IMR-90 (cell line): ENCODE measurements at regions not wholly inside any gene's neighbourhood (a gene's known extent, or its start where the extent isn't known, plus 50 kb on each side); places are given as distances from the start of the nearest gene placed in this dataset.

Source experiments
- ATAC-seq: fragments of 200-7000 bp; cut with Tn5 transposase; 2 replicates; pipeline ENCODE4 v1.9.1; 2020; ENCODE audit warnings: low read depth, mild to moderate bottlenecking, moderate library complexity
- BruUV-seq: library from RNA; stranded (reverse); fragments of 400-500 nt; replicated peaks from 2 replicates; lab custom pipeline; 2021; lab: Mats Ljungman, UMichigan
- CTCF ChIA-PET: fragments of 300-600 bp; formaldehyde crosslinking; extraction: SDS; loops from one replicate; lab custom pipeline; 2021; ENCODE audit warnings: antibody characterized with exemption; lab: Yijun Ruan, JAX
- POLR2A ChIA-PET: fragments of 300-600 bp; sonication (Branson Sonifier 250); formaldehyde crosslinking; loops from one replicate; lab custom pipeline; 2022; ENCODE audit warnings: antibody characterized with exemption; ENCODE audit not compliant: unreplicated experiment; lab: Charles Lee
- DNase-seq: peaks from one replicate; pipeline ENCODE4 v3.0.0; 2013
- H2AFZ ChIP-seq: replicated peaks from 2 replicates; pipeline ENCODE3; 2013; ENCODE audit warnings: low read length, mild to moderate bottlenecking; ENCODE audit not compliant: poor library complexity
- H2AK5ac ChIP-seq: 2 replicates; pipeline ENCODE4 v1.6.1; 2013; ENCODE audit warnings: low read depth, low read length, inconsistent platforms
- H2AK9ac ChIP-seq: replicated peaks from 2 replicates; pipeline ENCODE3; 2013; ENCODE audit warnings: mild to moderate bottlenecking, low read depth, low read length, moderate library complexity; ENCODE audit not compliant: poor library complexity
- H2BK120ac ChIP-seq: 2 replicates; pipeline ENCODE4 v1.6.1; 2013; ENCODE audit warnings: low read depth, low read length, inconsistent platforms
- H2BK15ac ChIP-seq: 3 replicates; pipeline ENCODE4 v1.6.1; 2013; ENCODE audit warnings: low read depth, low read length, inconsistent platforms
- H2BK20ac ChIP-seq: 2 replicates; pipeline ENCODE4 v1.6.1; 2013; ENCODE audit warnings: low read depth, mild to moderate bottlenecking, inconsistent platforms, low read length, moderate library complexity
- H2BK5ac ChIP-seq: 2 replicates; pipeline ENCODE4 v1.6.1; 2013; ENCODE audit warnings: mild to moderate bottlenecking, low read depth, low read length, inconsistent platforms; ENCODE audit not compliant: poor library complexity, severe bottlenecking
- H3K14ac ChIP-seq: replicated peaks from 2 replicates; pipeline ENCODE4 v1.6.1; 2013; ENCODE audit warnings: low read depth, low read length, inconsistent platforms
- H3K18ac ChIP-seq: 2 replicates; pipeline ENCODE4 v1.6.1; 2013; ENCODE audit warnings: low read depth, low read length, control low read depth
- H3K23ac ChIP-seq: 2 replicates; pipeline ENCODE4 v1.6.1; 2013; ENCODE audit warnings: low read depth, low read length, inconsistent platforms
- H3K27ac ChIP-seq: 2 replicates; pipeline ENCODE4 v1.5.1; 2013; ENCODE audit warnings: mild to moderate bottlenecking, control low read depth, low read length; ENCODE audit not compliant: insufficient read depth
- H3K27me3 ChIP-seq: 2 replicates; pipeline ENCODE4 v1.6.1; 2013; ENCODE audit warnings: low read length; ENCODE audit not compliant: control insufficient read depth, insufficient read depth
- H3K36me3 ChIP-seq: 2 replicates; pipeline ENCODE4 v1.6.1; 2013; ENCODE audit warnings: low read length, mixed read lengths; ENCODE audit not compliant: control insufficient read depth, insufficient read depth
- H3K4ac ChIP-seq: 2 replicates; pipeline ENCODE4 v1.6.1; 2013; ENCODE audit warnings: low read depth, low read length, inconsistent platforms
- H3K4me1 ChIP-seq: 2 replicates; pipeline ENCODE4 v1.6.1; 2013; ENCODE audit warnings: low read length, mixed read lengths; ENCODE audit not compliant: control insufficient read depth, insufficient read depth
- H3K4me2 ChIP-seq: 2 replicates; pipeline ENCODE4 v1.6.1; 2013; ENCODE audit warnings: low read depth, mild to moderate bottlenecking, control low read depth, low read length, moderate library complexity
- H3K4me3 ChIP-seq: 2 replicates; pipeline ENCODE4 v1.5.1; 2013; ENCODE audit warnings: low read depth, mild to moderate bottlenecking, control low read depth, low read length, moderate library complexity; ENCODE audit not compliant: insufficient read depth
- H3K56ac ChIP-seq: 2 replicates; pipeline ENCODE4 v1.6.1; 2013; ENCODE audit warnings: low read length, inconsistent platforms; ENCODE audit not compliant: insufficient read depth; ENCODE audit errors: extremely low read depth
- H3K79me1 ChIP-seq, 2 experiments: 2 replicates each; pipeline ENCODE4 v1.6.1; 2013; ENCODE audit warnings: low read length in 2 of 2, inconsistent platforms in 1 of 2, low read depth in 1 of 2
- H3K9ac ChIP-seq: 2 replicates; pipeline ENCODE4 v1.6.1; 2013; ENCODE audit warnings: low read depth, low read length, control low read depth
- H3K9me1 ChIP-seq: 2 replicates; pipeline ENCODE4 v1.6.1; 2013; ENCODE audit warnings: low read length, inconsistent platforms; ENCODE audit not compliant: insufficient read depth
- H3K9me3 ChIP-seq: 2 replicates; pipeline ENCODE4 v1.6.1; 2013; ENCODE audit warnings: low read length; ENCODE audit not compliant: control insufficient read depth, insufficient read depth
- H4K20me1 ChIP-seq: 2 replicates; pipeline ENCODE4 v1.6.1; 2013; ENCODE audit warnings: low read length, inconsistent platforms; ENCODE audit not compliant: insufficient read depth
- H4K5ac ChIP-seq: 2 replicates; pipeline ENCODE4 v1.6.1; 2013; ENCODE audit warnings: mild to moderate bottlenecking, low read depth, low read length, control low read depth
- H4K8ac ChIP-seq, 2 experiments: 2 replicates each; pipeline ENCODE4 v1.6.1; 2013; ENCODE audit warnings: low read depth in 2 of 2, low read length in 2 of 2, control low read depth in 1 of 2, inconsistent platforms in 1 of 2
- H4K91ac ChIP-seq: 2 replicates; pipeline ENCODE4 v1.6.1; 2013; ENCODE audit warnings: low read depth, low read length, inconsistent platforms; ENCODE audit not compliant: insufficient read depth
- BHLHE40 ChIP-seq: fragments of 150-350 bp; IDR thresholded peaks from 2 replicates; pipeline ENCODE4 v1.6.1; 2016; ENCODE audit warnings: mild to moderate bottlenecking, low read depth, low read length
- POLR2A ChIP-seq: IDR thresholded peaks from 2 replicates; pipeline ENCODE4 v1.6.1; 2012; ENCODE audit warnings: mild to moderate bottlenecking, low read depth, low read length
- WGBS, 2 experiments: methylation state at CpG; one replicate each; pipeline versions ENCODE4 v1.1.5 to v1.1.7; 2013; ENCODE audit warnings: missing lambda C conversion rate in 2 of 2; ENCODE audit not compliant: insufficient read length in 1 of 2; ENCODE audit errors: extremely low coverage in 2 of 2; 5-methylcytosine and 5-hydroxymethylcytosine counted together
- dilution Hi-C: fragments of 300-500 bp; cut with HindIII; formaldehyde crosslinking; loops from one replicate; pipeline ENCODE4 v1.14.3; 2018; ENCODE audit warnings: low sequenced_read_pairs; ENCODE audit not compliant: unreplicated experiment
- in situ Hi-C: fragments of 300-500 bp; cut with MboI; formaldehyde crosslinking; loops from 3 replicates; pipeline ENCODE4 v1.14.3; 2019; ENCODE audit warnings: low sequenced_read_pairs, inconsistent platforms, mixed read lengths
- intact Hi-C: fragments of 100-400 bp; cut with micrococcal nuclease; formaldehyde crosslinking; loops from 2 replicates; pipeline ENCODE4 v1.10.0; 2022

DNA sequence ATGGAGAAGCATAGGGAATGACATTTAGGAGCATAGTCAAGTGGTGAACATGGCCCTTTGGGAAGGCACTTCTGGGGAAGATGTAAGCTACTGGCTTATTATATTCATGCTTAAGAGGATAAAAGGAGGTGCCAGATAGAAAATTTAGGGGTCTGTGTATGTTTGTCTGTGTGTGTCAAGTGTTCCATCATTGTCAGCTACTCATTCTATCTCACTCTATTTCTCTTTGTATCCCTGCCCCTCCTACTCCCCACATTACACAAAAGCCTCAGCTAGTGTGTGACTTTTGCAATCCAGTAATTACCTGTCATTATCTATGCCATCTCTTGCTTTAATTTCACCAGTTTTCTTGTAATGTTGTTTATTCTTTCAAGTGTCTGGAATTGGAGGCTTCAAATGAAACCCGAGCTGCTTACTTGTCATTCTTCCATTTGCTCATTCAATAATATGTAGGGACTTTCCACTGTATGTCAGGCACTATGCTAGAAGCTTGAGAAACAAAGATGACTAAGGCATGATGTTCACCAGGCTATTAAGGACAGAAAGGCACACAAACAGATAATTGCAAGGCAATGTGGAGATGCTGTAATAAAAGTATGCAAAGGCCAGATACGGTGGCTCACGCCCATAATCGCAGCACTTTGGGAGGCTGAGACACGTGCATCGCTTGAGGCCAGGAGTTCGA, 229.8 kb upstream of the TEX13C start:
- intact Hi-C loops (no loop called here), dilution Hi-C loops (no loop called here), in situ Hi-C loops (no loop called here)
- no peak overlapping the region for H2BK15ac ChIP-seq
- no peak overlapping the region for H2AK9ac ChIP-seq
- TF ChIP-seq BHLHE40 (no peak), POLR2A (no peak)
- no peak overlapping the region for H3K14ac ChIP-seq
- H3K4me2 ChIP-seq, result no peak overlapping the region
- no peak overlapping the region for H3K23ac ChIP-seq
- DNase-seq (no peak), ATAC-seq (no peak)
- ChIA-PET POLR2A (no interaction called here), CTCF (no interaction called here)
- no peak overlapping the region for H3K9ac ChIP-seq
- no peaks in the 10 kb centered on the region for H3K9me3 ChIP-seq
- BruUV-seq, result no TSS peak
- no peaks in the 10 kb centered on the region for H3K36me3 ChIP-seq
- H3K79me1 ChIP-seq, result no peaks in the 10 kb centered on the region
- no peaks in the 10 kb centered on the region for H3K27me3 ChIP-seq
- H2AK5ac ChIP-seq, result no peak overlapping the region
- no peak overlapping the region for H4K91ac ChIP-seq
- no peak overlapping the region for H2BK120ac ChIP-seq
- no peak overlapping the region for H4K5ac ChIP-seq
- no peak overlapping the region for H3K4me3 ChIP-seq
- no peak overlapping the region for H2BK5ac ChIP-seq
- no peak overlapping the region for H3K56ac ChIP-seq
- H3K9me1 ChIP-seq, result no peaks in the 10 kb centered on the region
- WGBS, 2 experiments, result no CpG with 5 or more reads among the region's 7 CpGs
- no peak overlapping the region for H2AFZ ChIP-seq
- H3K4ac ChIP-seq, result no peak overlapping the region
- H2BK20ac ChIP-seq, result no peak overlapping the region
- H3K4me1 ChIP-seq, result no peaks in the 10 kb centered on the region
- no peak overlapping the region for H3K27ac ChIP-seq
- no peak overlapping the region for H3K18ac ChIP-seq
- H4K20me1 ChIP-seq, result no peaks in the 10 kb centered on the region
- no peak overlapping the region for H4K8ac ChIP-seq
